LoVo (cell line): ENCODE measurements at regions not wholly inside any gene's neighbourhood (a gene's known extent, or its start where the extent isn't known, plus 50 kb on each side); places are given as distances from the start of the nearest gene placed in this dataset.

ENCODE experiments used
- DNase-seq: peaks from one replicate; pipeline ENCODE4 v3.0.0-alpha.2; 2016; ENCODE audit warnings: low spot score

- no peak for DNase-seq
Measured at GRCh38 chr15:29611057-29611456, 211.2 kb downstream of the TJP1 start.

DNA sequence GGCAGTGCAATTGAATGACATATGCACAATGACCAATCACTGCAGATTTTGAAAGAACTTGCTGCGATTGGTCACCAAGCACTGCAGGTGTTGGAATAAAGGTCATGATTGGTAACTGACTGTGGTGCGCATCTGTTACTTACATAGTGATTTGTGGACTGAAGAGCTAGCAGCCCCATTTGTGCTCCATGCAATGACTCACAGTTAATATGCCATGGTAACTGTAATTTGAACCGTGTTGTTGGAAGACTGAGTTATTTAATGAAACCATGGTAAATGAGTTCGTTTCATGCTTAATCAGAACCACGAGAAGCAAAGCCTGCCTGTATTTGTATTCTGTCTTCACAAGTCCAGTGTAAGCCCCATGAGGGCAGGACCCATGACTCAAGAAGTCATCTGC is 220.5 kb downstream of the TJP1 start:
- no peak for DNase-seq

DNA sequence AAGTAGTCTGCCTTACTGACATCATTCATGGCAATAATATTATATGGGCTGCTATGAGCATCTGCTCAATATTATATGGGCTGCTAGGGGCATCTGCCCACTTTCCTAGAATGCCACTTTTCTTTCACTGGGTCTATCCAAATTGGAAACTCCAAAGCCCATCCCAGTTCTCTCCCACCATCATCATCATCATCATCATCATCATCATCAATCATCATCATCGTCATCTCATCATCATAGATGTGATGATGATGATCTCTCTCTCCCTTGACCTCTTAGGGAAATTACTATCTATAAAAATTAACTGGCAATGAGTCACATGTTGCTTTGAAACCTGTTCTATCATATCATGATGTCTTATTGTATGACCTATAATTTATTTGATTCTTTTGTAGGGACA is 222.0 kb downstream of the TJP1 start:
- DNase-seq = no peak

- no peak for DNase-seq
Measured at GRCh38 chr15:29596266-29596665, 226.0 kb downstream of the TJP1 start.

DNA sequence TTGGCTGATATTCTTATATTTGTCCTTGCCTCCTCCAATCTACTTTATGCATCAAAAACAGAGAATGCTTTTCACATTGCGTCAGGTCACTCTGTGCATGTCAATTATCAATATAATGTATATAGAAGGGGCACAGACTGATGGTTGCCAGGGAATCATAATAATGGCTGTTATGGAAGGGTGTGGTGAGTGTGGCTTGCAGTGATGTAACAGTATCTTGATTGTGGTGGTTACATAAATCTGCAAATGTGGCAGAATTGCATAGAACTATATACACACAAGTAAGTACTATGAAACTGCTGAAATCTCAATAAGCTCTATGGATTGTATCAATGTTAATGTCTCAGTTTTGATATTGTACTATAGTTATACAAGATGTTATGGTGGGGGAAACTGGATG is 228.6 kb downstream of the TJP1 start:
- DNase-seq = no peak

DNA sequence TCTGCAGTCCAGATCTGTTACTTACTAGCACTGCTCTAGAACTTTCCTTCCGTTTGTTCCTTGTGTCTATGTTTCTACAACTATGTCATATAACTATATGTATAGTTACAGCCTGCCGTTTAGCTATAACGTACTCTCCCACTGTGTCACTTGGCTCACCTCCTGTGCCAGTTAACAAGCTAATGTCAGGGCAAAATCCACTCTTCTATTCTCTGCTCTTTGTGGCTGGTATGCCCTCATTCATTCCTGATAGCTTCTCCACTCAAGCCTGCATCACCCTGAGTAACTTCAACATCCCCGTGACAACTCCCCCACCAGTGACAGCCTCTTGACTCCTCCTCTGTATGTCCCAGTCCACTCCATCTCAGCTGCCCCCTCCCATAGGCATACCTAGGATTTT is 229.2 kb downstream of the TJP1 start:
- no peak for DNase-seq

DNA sequence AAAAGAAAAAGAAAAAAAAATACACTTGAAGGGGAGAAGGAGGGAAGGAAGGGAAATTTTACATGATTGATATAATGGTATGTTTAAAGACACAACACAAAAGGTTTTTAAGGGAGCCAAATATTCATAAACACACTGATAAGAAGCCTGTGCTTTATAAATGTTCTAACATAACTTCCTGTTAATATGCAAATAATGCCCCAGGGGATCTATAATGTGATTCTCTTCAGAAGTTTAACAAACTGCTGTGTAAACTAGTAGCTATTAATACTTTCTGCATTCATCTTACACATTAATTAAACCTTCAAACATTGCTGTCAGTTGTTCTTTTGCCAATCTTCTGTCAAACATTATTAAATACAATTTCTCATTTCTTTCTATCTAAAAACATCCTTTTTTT is 231.6 kb downstream of the TJP1 start:
- DNase-seq = no peak

DNA sequence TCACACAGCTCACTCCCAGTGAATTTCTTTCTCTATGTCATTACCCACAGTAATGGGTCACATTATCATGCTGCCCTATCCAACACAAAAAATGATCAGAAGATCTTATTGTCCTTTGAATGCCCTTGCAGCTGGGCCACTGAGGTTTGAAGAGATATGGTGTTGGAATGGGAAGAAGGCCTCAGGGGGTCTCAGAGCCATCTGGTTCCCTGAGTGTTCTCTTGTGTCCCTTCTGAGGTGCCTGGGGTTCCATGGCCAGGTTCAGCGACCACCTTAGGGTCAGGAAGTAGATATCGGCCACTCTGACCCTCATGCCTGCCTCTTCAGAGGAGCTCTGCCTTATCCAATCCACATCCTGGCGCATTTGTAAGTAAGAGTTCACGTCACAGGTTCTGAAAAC is 232.3 kb downstream of the TJP1 start:
- no peak for DNase-seq

- DNase-seq = no peak
Measured at GRCh38 chr15:29589416-29589815, 232.9 kb downstream of the TJP1 start.

DNA sequence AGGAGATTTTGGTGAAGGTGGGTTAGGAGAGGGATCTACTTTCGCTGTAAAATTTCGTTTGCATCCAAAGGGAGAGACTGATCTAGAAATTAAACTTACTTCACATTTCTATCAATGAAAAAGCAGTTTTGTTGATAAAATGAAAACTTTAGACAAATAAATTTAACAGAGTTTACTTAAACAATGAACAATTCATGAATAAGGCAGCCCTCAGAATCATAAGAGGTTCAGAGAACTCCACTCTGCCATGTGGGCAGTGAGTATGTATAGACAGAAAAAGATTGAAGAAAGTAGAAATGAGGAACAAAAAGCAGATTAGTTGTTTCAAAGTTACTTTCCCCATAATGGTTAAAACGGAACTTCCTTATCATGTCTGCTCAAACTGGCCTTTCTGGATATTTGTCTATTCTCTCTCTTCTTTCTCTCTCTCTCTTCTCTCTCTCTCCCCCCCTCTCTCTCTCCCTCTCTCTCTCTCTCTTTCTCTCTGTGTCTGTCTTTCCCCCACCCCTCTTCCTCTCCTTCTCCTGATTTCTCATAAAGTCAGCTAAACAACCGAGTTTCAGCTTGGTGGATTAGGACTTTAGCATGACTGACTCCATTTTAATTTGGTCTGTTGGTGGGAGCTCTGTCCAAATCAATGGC is 248.9 kb downstream of the TJP1 start:
- DNase-seq = no peak

GRCh38 chr15:29571792-29572431 is 250.4 kb downstream of the TJP1 start:
- peak; percentile 51 for DNase-seq

DNA sequence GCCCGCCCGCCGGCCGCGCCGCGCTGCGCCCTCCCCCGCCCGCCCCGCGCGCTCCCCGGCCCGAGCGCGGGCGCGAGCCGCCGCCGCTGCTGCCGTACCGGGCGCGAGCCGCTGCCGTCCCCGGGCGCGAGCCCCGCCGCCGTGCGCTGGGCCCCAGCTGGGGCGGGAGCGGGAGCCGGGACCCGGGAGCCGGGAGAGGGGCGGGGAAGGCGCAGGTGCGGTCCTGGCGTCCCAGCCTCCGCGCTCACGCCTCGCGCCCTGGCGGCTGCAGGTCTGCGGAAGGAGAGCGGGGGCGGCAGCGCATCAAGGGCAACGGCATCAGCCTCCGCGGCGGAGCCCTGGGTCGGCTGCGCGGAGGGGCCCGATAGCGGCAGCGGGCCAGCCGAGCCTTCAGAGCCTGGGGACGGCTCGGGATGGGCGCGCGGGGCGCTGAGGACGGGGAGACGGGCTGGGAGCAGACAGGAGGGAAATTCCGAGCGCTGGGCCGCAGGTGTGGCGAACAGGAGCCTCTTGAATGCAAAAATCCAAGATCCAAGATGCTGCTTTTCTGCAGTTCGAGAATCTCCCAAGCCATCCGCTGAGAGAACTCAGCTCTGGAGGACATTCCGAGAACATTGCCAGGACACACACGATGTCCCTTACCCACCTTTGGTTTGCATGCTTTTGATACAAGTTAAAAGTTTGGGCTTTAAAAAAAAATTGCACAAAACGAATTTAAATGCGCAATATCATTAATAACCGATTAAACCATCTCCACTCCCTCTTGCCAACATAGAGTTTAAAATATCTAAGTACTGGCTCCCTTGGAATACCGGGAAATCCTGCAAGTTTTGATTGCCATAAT is 251.1 kb downstream of the TJP1 start:
- DNase-seq = peak; percentile 50

GRCh38 chr15:29570121-29570947 is 251.9 kb downstream of the TJP1 start:
- peak; percentile 20 for DNase-seq

- DNase-seq = peak; percentile 5
Measured at GRCh38 chr15:29569533-29570092, 252.7 kb downstream of the TJP1 start.

GRCh38 chr15:29568840-29569532 is 253.3 kb downstream of the TJP1 start:
- peak; percentile 76 for DNase-seq

DNA sequence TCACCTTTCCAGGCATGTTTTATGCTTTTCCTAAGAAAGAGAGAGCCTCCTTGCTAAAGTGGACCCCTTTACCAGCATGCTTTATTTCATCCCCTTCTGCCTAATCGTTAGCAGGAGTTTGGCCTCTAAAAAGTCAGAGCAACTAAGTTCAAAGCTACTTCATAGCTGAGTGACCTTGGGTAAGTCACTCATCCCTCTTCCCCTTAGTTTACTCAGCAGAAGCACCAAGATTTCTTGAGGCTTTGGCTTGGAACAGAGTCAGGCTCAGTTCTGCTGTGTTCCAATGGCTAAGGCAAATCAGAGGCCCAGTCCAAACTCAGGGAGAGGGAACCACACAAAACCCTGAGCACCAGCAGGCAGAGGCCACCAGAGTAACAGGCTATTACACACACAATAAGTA is 254.9 kb downstream of the TJP1 start:
- DNase-seq = no peak

DNA sequence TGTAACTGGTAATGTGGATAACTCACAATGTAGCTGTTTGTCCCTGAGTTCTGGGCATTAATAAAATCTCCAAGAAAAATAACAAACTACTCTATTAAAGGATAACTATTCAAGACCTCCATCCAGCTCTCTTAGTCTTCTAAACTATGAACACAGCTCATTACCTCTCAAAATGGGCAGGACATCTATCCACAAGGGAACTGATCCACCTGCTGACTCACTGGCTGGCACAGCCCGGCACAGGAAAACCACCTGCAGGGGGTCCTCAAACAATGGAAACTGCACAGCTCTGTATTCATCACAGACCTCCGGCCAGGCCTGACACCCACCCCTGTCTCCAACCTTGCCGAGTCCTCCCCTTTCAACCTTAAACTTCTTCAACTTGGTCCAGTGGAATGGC is 255.4 kb downstream of the TJP1 start:
- no peak for DNase-seq

- no peak for DNase-seq
Measured at GRCh38 chr15:29563112-29563511, 259.2 kb downstream of the TJP1 start.

DNA sequence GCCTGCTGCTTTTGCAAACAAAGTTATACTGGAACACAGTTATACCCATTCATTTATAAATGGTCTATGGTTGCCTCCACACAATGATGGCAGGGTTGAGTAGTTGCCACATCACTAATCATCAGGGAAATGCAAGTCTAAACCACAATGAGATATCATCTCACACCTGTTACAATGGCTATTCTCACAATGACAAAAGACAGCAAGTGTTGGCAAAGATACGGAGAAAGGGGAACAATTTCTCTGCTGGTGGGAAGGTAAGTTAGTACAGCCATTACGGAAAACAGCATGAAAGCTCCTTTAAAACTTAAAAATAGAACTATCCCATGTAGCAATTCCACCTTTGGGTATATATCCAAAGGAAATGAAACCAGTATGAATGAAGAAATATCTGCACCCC is 261.4 kb downstream of the TJP1 start:
- no peak for DNase-seq

GRCh38 chr15:29558261-29558660 is 264.0 kb downstream of the TJP1 start:
- DNase-seq = no peak

- no peak for DNase-seq
Measured at GRCh38 chr15:29557171-29557570, 265.1 kb downstream of the TJP1 start.
